ENCODE measurements at regions not wholly inside any gene's neighbourhood (a gene's known extent, or its start where the extent isn't known, plus 50 kb on each side); places are given as distances from the start of the nearest gene placed in this dataset.

DNA sequence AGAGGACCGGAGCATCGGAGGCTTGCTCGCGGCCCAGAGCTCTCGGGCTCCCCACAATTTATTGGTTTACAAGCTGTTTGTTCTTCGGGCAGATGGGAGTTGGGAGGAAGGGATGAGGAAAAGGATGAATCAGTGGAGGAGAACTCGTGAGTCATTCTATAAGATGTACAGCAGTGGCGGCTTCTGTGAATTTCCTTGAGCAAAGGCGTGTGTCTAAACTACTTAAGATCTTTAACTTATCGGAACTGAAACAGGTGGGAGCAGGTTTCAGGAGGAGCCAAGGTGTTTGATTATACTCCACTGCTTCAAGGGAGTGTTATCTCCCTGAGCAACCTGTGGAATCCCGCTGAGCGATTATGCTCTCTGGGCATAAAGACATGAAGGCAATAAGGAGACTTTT is 50.5 kb upstream of the IBTK start:
- ATAC-seq (ENCODE audit: low read depth), result peak; percentile 84
- H3K4me3 ChIP-seq (ENCODE audit: severe bottlenecking), result no peak overlapping the region

More for the DNA sequence above, 50.5 kb upstream of the IBTK start:
- H3K27me3 ChIP-seq (ENCODE audit: insufficient read depth, poor library complexity, severe bottlenecking), result no peaks in the 10 kb centered on the region
- TF ChIP-seq, protein P1, sequence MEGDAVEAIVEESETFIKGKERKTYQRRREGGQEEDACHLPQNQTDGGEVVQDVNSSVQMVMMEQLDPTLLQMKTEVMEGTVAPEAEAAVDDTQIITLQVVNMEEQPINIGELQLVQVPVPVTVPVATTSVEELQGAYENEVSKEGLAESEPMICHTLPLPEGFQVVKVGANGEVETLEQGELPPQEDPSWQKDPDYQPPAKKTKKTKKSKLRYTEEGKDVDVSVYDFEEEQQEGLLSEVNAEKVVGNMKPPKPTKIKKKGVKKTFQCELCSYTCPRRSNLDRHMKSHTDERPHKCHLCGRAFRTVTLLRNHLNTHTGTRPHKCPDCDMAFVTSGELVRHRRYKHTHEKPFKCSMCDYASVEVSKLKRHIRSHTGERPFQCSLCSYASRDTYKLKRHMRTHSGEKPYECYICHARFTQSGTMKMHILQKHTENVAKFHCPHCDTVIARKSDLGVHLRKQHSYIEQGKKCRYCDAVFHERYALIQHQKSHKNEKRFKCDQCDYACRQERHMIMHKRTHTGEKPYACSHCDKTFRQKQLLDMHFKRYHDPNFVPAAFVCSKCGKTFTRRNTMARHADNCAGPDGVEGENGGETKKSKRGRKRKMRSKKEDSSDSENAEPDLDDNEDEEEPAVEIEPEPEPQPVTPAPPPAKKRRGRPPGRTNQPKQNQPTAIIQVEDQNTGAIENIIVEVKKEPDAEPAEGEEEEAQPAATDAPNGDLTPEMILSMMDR (IDR thresholded peaks at IDR 0.05; ENCODE audit: poor library complexity, severe bottlenecking), result no peak
- H3K36me3 ChIP-seq (ENCODE audit: low read depth), result no peaks in the 10 kb centered on the region
- H3K9me3 ChIP-seq (ENCODE audit: severe bottlenecking), result no peaks in the 10 kb centered on the region
- no peak for DNase-seq (ENCODE audit: low spot score)
- H3K4me1 ChIP-seq (ENCODE audit: insufficient read depth, poor library complexity, severe bottlenecking), result peaks cover 11% of the 10 kb centered on the region
- peak overlapping the region; percentile 20 for H3K27ac ChIP-seq (ENCODE audit: poor library complexity, severe bottlenecking)
